GM12892 (cell line): ENCODE measurements at regions not wholly inside any gene's neighbourhood (a gene's known extent, or its start where the extent isn't known, plus 50 kb on each side); places are given as distances from the start of the nearest gene placed in this dataset.

Experiments used
- POLR2AphosphoS5 ChIP-seq: IDR thresholded peaks from 2 replicates; pipeline ENCODE4 v1.6.1; 2011; ENCODE audit warnings: low read depth, low read length, control low read depth
- TAF1 ChIP-seq: IDR thresholded peaks from 2 replicates; pipeline ENCODE4 v1.6.1; 2011; ENCODE audit warnings: low read depth, mild to moderate bottlenecking, control low read depth, low read length, borderline replicate concordance

DNA sequence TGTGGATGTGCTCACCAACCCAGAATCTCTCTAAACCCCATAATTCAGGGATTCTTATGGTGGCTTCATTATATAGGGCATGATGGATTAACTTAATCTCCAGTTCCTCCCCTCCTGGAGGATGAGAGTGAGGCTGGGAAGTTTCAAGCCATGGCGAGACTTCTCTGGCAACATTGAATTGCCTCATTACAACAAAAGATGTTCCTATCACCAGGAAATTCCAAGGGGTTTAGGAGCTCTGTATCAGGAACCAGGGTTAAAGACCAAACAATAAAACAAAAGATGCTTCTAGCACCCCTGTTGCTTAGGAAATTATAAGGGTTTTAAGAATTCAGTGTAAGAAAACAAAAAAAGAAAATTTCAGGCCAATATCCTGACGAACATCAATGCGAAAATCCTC, 100.1 kb downstream of the NAB1 start:
- no peak for TF ChIP-seq TAF1
- no peak for TF ChIP-seq POLR2AphosphoS5
